MM.1S (cell line): ENCODE measurements at regions not wholly inside any gene's neighbourhood (a gene's known extent, or its start where the extent isn't known, plus 50 kb on each side); places are given as distances from the start of the nearest gene placed in this dataset.

Experiments used
- DNase-seq: peaks from one replicate; pipeline ENCODE4 v3.0.0-alpha.2; 2015
- H2AFZ ChIP-seq: fragments of 300-600 bp; sonication (generic); 2 replicates; pipeline ENCODE4 v1.6.0; 2016; ENCODE audit warnings: antibody characterized with exemption, low read length
- H3F3A ChIP-seq: fragments of 300-600 bp; sonication (generic); 2 replicates; pipeline ENCODE4 v1.6.1; 2016; ENCODE audit warnings: mild to moderate bottlenecking, antibody characterized with exemption, low read length, moderate library complexity, mixed read lengths; ENCODE audit not compliant: insufficient read depth
- H3K27ac ChIP-seq: fragments of 300-600 bp; sonication (generic); 2 replicates; pipeline ENCODE4 v1.5.1; 2016; ENCODE audit warnings: mild to moderate bottlenecking, low read length
- H3K27me3 ChIP-seq: fragments of 300-600 bp; sonication (generic); replicated peaks from 2 replicates; pipeline ENCODE4 v1.6.0; 2016; ENCODE audit warnings: low read length; ENCODE audit not compliant: insufficient read depth
- H3K36me3 ChIP-seq: fragments of 300-600 bp; sonication (generic); replicated peaks from 2 replicates; pipeline ENCODE4 v1.6.1; 2016; ENCODE audit warnings: mild to moderate bottlenecking, low read length, mixed read lengths; ENCODE audit not compliant: insufficient read depth
- H3K4me1 ChIP-seq: fragments of 300-600 bp; sonication (generic); 2 replicates; pipeline ENCODE4 v1.6.1; 2016; ENCODE audit warnings: low read length, mixed read lengths
- H3K4me2 ChIP-seq: fragments of 300-600 bp; sonication (generic); 2 replicates; pipeline ENCODE4 v1.6.0; 2016; ENCODE audit warnings: low read depth, low read length
- H3K4me3 ChIP-seq: fragments of 300-600 bp; sonication (generic); 2 replicates; pipeline ENCODE4 v1.5.1; 2016; ENCODE audit warnings: low read length, mixed read lengths
- H3K79me2 ChIP-seq: fragments of 300-600 bp; sonication (generic); 2 replicates; pipeline ENCODE4 v1.6.1; 2016; ENCODE audit warnings: mixed run types, low read length, mixed read lengths
- H3K9ac ChIP-seq: fragments of 300-600 bp; sonication (generic); 2 replicates; pipeline ENCODE4 v1.6.1; 2016; ENCODE audit warnings: low read length, mixed read lengths
- H3K9me2 ChIP-seq: fragments of 300-600 bp; sonication (generic); replicated peaks from 2 replicates; pipeline ENCODE4 v1.6.1; 2016; ENCODE audit warnings: mild to moderate bottlenecking, low read length, mixed read lengths; ENCODE audit not compliant: insufficient read depth
- H3K9me3 ChIP-seq: fragments of 300-600 bp; sonication (generic); replicated peaks from 2 replicates; pipeline ENCODE4 v1.6.1; 2016; ENCODE audit warnings: mild to moderate bottlenecking, low read length, mixed read lengths; ENCODE audit not compliant: insufficient read depth
- H4K20me1 ChIP-seq: fragments of 300-600 bp; sonication (generic); 2 replicates; pipeline ENCODE4 v1.6.1; 2016; ENCODE audit warnings: mild to moderate bottlenecking, low read length, moderate library complexity, mixed read lengths; ENCODE audit not compliant: insufficient read depth
- EZH2 ChIP-seq: fragments of 300-600 bp; sonication (generic); optimal IDR thresholded peaks from 2 replicates; pipeline ENCODE3; 2017; ENCODE audit warnings: low read depth, mild to moderate bottlenecking, antibody characterized with exemption, low read length, mixed read lengths
- EZH2phosphoT487 ChIP-seq: fragments of 300-600 bp; sonication (generic); IDR thresholded peaks from 2 replicates; pipeline ENCODE4 v1.6.1; 2018; ENCODE audit warnings: antibody characterized with exemption, low read length
- TF ChIP-seq, protein P1 (sequence below): fragments of 300-600 bp; sonication (generic); IDR thresholded peaks from 2 replicates; pipeline ENCODE4 v1.5.1; 2016; ENCODE audit warnings: antibody characterized with exemption, low read length, mixed read lengths

DNA sequence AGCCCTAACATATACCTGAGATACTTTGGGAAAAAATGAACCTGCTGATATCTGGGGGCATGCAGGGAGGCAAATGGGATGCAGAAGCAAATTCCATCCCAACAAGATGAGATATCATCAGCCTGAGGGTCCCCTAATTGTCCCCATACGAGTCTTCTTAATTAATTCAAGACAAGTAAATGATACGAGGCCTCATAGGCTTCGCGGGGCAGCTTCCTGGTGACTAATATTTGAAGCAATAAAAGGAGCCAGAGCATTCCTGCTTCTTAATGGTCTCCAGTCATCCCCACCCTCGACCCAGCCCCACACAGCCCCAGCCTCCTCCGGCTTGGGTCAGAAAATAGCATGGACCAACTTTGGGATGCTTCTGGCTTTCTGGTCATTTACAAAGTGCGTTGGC is 99.6 kb upstream of the MSX1 start:
- Histone ChIP-seq H3K4me3 (no peak overlapping the region), H3K4me2 (no peak overlapping the region), H3K9me3 (no peaks in the 10 kb centered on the region), H4K20me1 (no peaks in the 10 kb centered on the region), H3K4me1 (no peaks in the 10 kb centered on the region), H3K9ac (no peak overlapping the region), H3K9me2 (no peaks in the 10 kb centered on the region), H3K79me2 (no peaks in the 10 kb centered on the region), H3K36me3 (no peaks in the 10 kb centered on the region), H2AFZ (no peak overlapping the region), H3F3A (no peaks in the 10 kb centered on the region), H3K27ac (no peak overlapping the region), H3K27me3 (no peaks in the 10 kb centered on the region)
- TF ChIP-seq, protein P1, sequence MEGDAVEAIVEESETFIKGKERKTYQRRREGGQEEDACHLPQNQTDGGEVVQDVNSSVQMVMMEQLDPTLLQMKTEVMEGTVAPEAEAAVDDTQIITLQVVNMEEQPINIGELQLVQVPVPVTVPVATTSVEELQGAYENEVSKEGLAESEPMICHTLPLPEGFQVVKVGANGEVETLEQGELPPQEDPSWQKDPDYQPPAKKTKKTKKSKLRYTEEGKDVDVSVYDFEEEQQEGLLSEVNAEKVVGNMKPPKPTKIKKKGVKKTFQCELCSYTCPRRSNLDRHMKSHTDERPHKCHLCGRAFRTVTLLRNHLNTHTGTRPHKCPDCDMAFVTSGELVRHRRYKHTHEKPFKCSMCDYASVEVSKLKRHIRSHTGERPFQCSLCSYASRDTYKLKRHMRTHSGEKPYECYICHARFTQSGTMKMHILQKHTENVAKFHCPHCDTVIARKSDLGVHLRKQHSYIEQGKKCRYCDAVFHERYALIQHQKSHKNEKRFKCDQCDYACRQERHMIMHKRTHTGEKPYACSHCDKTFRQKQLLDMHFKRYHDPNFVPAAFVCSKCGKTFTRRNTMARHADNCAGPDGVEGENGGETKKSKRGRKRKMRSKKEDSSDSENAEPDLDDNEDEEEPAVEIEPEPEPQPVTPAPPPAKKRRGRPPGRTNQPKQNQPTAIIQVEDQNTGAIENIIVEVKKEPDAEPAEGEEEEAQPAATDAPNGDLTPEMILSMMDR: no peak
- no peak for DNase-seq

DNA sequence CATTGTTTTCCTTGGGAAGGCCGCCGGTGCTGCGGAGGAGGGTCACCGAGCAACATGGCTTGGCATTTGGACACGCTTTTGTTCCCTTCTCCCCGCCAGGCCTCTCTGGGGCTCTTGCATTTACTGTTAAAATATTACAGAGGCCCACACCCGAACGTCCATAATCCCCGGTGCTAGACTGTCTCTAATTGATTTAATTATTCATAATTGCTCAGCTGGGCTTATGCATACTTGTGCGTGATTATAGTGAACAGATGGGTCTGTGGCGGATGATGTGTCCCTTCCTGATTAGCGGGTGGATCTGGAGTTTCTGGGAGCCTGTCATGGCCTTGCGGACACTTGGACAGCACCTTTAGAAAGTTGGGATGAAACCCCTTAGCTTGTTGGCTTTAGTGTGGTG is 100.2 kb upstream of the MSX1 start:
- H3K9ac ChIP-seq: no peak overlapping the region
- H3K79me2 ChIP-seq: no peaks in the 10 kb centered on the region
- H3K36me3 ChIP-seq: no peaks in the 10 kb centered on the region
- no peaks in the 10 kb centered on the region for H3K9me3 ChIP-seq
- no peaks in the 10 kb centered on the region for H3K9me2 ChIP-seq
- no peak overlapping the region for H3K4me2 ChIP-seq
- no peaks in the 10 kb centered on the region for H3F3A ChIP-seq
- H3K4me3 ChIP-seq: no peak overlapping the region
- no peak for DNase-seq
- H4K20me1 ChIP-seq: no peaks in the 10 kb centered on the region
- no peaks in the 10 kb centered on the region for H3K4me1 ChIP-seq
- TF ChIP-seq, protein P1: no peak
- TF ChIP-seq EZH2phosphoT487: no peak
- TF ChIP-seq EZH2: no peak
- no peaks in the 10 kb centered on the region for H3K27me3 ChIP-seq
- no peak overlapping the region for H3K27ac ChIP-seq
- no peak overlapping the region for H2AFZ ChIP-seq

DNA sequence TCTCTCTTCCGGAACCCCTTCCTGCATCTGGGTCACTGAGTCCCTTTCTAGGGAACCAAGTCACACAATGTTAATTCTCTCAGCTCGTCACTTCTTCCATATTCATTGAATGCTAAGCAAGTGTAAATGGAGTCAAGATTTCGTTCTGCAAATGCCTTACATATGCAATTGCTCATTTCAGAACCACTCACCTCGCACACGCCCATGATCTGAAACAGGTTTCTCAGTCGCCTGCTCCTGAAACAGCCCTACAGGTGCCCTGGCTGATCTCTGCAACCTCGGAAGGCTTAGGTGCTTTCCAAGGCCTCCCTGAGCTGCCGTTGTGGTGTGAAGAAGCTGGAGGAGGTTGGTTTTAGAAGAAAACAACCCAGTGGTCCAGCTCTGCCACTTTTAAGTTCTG is 100.8 kb upstream of the MSX1 start:
- no peaks in the 10 kb centered on the region for H4K20me1 ChIP-seq
- no peak overlapping the region for H2AFZ ChIP-seq
- no peak overlapping the region for H3K4me3 ChIP-seq
- H3K79me2 ChIP-seq: no peaks in the 10 kb centered on the region
- no peaks in the 10 kb centered on the region for H3K27me3 ChIP-seq
- no peak overlapping the region for H3K4me2 ChIP-seq
- H3K9me3 ChIP-seq: no peaks in the 10 kb centered on the region
- no peaks in the 10 kb centered on the region for H3F3A ChIP-seq
- H3K36me3 ChIP-seq: no peaks in the 10 kb centered on the region
- H3K27ac ChIP-seq: no peak overlapping the region
- no peak overlapping the region for H3K9ac ChIP-seq
- no peaks in the 10 kb centered on the region for H3K9me2 ChIP-seq
- H3K4me1 ChIP-seq: no peaks in the 10 kb centered on the region
- DNase-seq: peak; percentile 58
- TF ChIP-seq, protein P1: no peak
- TF ChIP-seq EZH2phosphoT487 (no peak), EZH2 (no peak)

DNA sequence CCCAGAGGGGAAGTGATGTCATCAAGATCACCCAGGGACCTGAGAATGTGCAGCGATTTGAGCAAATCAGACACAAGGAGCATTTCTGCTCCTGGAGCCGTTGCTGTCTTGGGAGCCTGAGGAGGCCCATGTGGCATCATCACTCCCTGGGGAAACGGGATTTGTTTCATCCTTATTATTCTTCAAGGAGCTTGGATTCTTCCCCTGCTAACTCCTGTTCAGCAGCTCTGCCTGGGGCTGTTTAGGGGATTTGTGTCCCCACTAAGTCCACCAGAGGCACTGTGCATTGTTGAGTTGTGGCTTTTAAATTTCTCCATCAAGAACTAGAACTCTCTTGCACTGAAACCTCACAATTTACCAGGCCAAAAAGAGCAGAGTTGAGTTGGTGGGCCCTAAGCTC is 104.2 kb upstream of the MSX1 start:
- Histone ChIP-seq H3K9ac (no peak overlapping the region), H3F3A (no peaks in the 10 kb centered on the region), H2AFZ (no peak overlapping the region), H3K4me3 (no peak overlapping the region), H3K27me3 (no peaks in the 10 kb centered on the region), H3K79me2 (no peaks in the 10 kb centered on the region), H3K4me1 (no peaks in the 10 kb centered on the region), H3K27ac (no peak overlapping the region), H3K9me2 (no peaks in the 10 kb centered on the region), H3K4me2 (no peak overlapping the region), H3K36me3 (no peaks in the 10 kb centered on the region), H4K20me1 (no peaks in the 10 kb centered on the region), H3K9me3 (no peaks in the 10 kb centered on the region)
- DNase-seq: no peak
- no peak for TF ChIP-seq EZH2
- TF ChIP-seq EZH2phosphoT487: no peak
- TF ChIP-seq, protein P1: no peak
